K562 (cell line): ENCODE measurements at regions not wholly inside any gene's neighbourhood (a gene's known extent, or its start where the extent isn't known, plus 50 kb on each side); places are given as distances from the start of the nearest gene placed in this dataset.

Experiments
- ARID1B ChIP-seq: fragments of 450-650 bp; IDR thresholded peaks from 2 replicates; pipeline ENCODE4 v1.6.1; 2016; ENCODE audit warnings: antibody characterized with exemption, mild to moderate bottlenecking, inconsistent platforms
- ARID2 ChIP-seq: fragments of 450-650 bp; IDR thresholded peaks from 2 replicates; pipeline ENCODE4 v1.6.1; 2017; ENCODE audit warnings: antibody characterized with exemption, mild to moderate bottlenecking
- CSDE1 ChIP-seq, 2 experiments: fragments of 450-650 bp; IDR thresholded peaks; 2 replicates each; pipeline ENCODE4 v1.6.1; 2016; ENCODE audit warnings: mild to moderate bottlenecking in 1 of 2
- FOXJ2 ChIP-seq: fragments of 200-800 bp; sonication (Bioruptor generic); IDR thresholded peaks from 2 replicates; pipeline ENCODE4 v1.6.1; 2016; ENCODE audit warnings: missing genetic modification characterization, missing compliant biosample characterization
- KAT2B ChIP-seq: IDR thresholded peaks from one replicate; pipeline ENCODE4 v1.6.1; 2012; ENCODE audit warnings: low read depth, mild to moderate bottlenecking, control low read depth, inconsistent platforms, low read length, moderate library complexity
- SAFB ChIP-seq: fragments of 200-400 bp; formaldehyde crosslinking; IDR thresholded peaks from 2 replicates; pipeline ENCODE4 v1.6.1; 2017; ENCODE audit warnings: low read depth, low read length, borderline replicate concordance
- TFAP4 ChIP-seq: sonication (generic); formaldehyde crosslinking; IDR thresholded peaks from 2 replicates; pipeline ENCODE4 v1.8.0; 2022; ENCODE audit warnings: missing genetic modification reagents, mild to moderate bottlenecking, moderate library complexity, borderline replicate concordance
- ZNF143 ChIP-seq: sonication (generic); formaldehyde crosslinking; IDR thresholded peaks from 2 replicates; pipeline ENCODE4 v1.9.0; 2022; ENCODE audit warnings: mild to moderate bottlenecking, missing genetic modification reagents
- ZNF232 ChIP-seq: sonication (generic); formaldehyde crosslinking; IDR thresholded peaks from 2 replicates; pipeline ENCODE4 v1.8.0; 2022; ENCODE audit warnings: mild to moderate bottlenecking, missing genetic modification reagents
- ZNF707 ChIP-seq: fragments of 250-450 bp; sonication (Bioruptor Pico); conservative IDR thresholded peaks from 2 replicates; pipeline ENCODE4 v1.8.0; 2022; ENCODE audit warnings: inconsistent platforms, mild to moderate bottlenecking, moderate library complexity
- TF ChIP-seq, protein P1 (sequence below): sonication (generic); formaldehyde crosslinking; IDR thresholded peaks from 2 replicates; pipeline ENCODE4 v1.8.1; 2022; ENCODE audit warnings: missing genetic modification reagents
- TF ChIP-seq, protein P2 (sequence below): fragments of 450-650 bp; IDR thresholded peaks from 2 replicates; pipeline ENCODE4 v1.6.1; 2016; ENCODE audit warnings: mild to moderate bottlenecking, moderate library complexity

DNA sequence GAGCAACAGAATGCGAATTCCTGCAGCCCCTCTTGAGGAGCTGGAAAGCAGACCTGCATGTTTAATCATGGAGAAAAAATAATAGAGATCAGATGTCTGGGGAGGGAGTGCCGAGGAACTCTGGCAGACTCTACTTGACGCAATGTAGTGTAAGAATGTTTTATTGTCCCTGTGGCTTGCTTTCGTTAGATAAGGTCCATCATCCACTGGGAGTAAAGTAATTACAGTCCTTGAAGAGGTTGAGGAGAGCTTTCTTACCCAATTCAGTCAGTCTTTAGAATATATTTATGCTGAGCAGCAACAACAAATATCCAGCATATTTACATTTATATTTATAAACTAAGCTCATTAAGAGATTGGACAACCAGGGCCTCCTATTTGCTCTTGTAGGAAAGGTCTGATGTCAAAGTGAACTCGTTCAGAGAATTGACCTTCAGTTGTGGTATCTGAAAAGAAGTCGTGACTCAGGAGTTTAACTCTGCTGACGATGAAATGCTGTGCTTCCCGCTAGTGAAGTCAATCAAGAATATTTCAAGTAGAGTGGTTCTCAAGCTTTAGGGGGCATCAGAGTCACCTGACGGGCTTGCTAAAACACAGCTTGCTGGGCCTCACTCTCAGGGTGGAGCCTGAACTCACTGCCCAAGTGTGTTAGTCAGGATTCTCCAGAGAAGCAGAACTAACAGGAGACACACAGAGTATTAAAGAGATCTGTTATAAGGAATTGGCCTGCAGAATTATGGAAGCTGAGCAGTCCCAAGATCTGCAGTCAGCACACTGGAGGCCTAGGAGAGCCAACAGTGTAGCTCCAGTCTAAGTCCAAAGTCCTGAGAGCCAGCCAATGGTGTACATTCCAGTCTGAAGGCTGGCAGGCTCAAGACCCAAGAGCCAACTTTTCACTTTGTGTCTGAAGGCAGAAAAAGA, 139.3 kb upstream of the LMNTD1 start (continued):
- TF ChIP-seq TFAP4 (CRISPR knock-in tag) (no peak), ARID2 (no peak), CSDE1 (IDR thresholded peaks at IDR 0.05) (no peak), SAFB (no peak), FOXJ2 (tag) (0 out of 2 replicates have a peak, but pooled peaks have one; percentile 48), ZNF232 (no peak), ZNF143 (CRISPR knock-in tag) (no peak), ARID1B (peak; percentile 81; the same call in 1 of the 2 replicates), ZNF707 (CRISPR knock-in tag) (no peak), KAT2B (no peak)
- TF ChIP-seq, protein P1, sequence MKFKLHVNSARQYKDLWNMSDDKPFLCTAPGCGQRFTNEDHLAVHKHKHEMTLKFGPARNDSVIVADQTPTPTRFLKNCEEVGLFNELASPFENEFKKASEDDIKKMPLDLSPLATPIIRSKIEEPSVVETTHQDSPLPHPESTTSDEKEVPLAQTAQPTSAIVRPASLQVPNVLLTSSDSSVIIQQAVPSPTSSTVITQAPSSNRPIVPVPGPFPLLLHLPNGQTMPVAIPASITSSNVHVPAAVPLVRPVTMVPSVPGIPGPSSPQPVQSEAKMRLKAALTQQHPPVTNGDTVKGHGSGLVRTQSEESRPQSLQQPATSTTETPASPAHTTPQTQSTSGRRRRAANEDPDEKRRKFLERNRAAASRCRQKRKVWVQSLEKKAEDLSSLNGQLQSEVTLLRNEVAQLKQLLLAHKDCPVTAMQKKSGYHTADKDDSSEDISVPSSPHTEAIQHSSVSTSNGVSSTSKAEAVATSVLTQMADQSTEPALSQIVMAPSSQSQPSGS, result no peak
- TF ChIP-seq, protein P2, sequence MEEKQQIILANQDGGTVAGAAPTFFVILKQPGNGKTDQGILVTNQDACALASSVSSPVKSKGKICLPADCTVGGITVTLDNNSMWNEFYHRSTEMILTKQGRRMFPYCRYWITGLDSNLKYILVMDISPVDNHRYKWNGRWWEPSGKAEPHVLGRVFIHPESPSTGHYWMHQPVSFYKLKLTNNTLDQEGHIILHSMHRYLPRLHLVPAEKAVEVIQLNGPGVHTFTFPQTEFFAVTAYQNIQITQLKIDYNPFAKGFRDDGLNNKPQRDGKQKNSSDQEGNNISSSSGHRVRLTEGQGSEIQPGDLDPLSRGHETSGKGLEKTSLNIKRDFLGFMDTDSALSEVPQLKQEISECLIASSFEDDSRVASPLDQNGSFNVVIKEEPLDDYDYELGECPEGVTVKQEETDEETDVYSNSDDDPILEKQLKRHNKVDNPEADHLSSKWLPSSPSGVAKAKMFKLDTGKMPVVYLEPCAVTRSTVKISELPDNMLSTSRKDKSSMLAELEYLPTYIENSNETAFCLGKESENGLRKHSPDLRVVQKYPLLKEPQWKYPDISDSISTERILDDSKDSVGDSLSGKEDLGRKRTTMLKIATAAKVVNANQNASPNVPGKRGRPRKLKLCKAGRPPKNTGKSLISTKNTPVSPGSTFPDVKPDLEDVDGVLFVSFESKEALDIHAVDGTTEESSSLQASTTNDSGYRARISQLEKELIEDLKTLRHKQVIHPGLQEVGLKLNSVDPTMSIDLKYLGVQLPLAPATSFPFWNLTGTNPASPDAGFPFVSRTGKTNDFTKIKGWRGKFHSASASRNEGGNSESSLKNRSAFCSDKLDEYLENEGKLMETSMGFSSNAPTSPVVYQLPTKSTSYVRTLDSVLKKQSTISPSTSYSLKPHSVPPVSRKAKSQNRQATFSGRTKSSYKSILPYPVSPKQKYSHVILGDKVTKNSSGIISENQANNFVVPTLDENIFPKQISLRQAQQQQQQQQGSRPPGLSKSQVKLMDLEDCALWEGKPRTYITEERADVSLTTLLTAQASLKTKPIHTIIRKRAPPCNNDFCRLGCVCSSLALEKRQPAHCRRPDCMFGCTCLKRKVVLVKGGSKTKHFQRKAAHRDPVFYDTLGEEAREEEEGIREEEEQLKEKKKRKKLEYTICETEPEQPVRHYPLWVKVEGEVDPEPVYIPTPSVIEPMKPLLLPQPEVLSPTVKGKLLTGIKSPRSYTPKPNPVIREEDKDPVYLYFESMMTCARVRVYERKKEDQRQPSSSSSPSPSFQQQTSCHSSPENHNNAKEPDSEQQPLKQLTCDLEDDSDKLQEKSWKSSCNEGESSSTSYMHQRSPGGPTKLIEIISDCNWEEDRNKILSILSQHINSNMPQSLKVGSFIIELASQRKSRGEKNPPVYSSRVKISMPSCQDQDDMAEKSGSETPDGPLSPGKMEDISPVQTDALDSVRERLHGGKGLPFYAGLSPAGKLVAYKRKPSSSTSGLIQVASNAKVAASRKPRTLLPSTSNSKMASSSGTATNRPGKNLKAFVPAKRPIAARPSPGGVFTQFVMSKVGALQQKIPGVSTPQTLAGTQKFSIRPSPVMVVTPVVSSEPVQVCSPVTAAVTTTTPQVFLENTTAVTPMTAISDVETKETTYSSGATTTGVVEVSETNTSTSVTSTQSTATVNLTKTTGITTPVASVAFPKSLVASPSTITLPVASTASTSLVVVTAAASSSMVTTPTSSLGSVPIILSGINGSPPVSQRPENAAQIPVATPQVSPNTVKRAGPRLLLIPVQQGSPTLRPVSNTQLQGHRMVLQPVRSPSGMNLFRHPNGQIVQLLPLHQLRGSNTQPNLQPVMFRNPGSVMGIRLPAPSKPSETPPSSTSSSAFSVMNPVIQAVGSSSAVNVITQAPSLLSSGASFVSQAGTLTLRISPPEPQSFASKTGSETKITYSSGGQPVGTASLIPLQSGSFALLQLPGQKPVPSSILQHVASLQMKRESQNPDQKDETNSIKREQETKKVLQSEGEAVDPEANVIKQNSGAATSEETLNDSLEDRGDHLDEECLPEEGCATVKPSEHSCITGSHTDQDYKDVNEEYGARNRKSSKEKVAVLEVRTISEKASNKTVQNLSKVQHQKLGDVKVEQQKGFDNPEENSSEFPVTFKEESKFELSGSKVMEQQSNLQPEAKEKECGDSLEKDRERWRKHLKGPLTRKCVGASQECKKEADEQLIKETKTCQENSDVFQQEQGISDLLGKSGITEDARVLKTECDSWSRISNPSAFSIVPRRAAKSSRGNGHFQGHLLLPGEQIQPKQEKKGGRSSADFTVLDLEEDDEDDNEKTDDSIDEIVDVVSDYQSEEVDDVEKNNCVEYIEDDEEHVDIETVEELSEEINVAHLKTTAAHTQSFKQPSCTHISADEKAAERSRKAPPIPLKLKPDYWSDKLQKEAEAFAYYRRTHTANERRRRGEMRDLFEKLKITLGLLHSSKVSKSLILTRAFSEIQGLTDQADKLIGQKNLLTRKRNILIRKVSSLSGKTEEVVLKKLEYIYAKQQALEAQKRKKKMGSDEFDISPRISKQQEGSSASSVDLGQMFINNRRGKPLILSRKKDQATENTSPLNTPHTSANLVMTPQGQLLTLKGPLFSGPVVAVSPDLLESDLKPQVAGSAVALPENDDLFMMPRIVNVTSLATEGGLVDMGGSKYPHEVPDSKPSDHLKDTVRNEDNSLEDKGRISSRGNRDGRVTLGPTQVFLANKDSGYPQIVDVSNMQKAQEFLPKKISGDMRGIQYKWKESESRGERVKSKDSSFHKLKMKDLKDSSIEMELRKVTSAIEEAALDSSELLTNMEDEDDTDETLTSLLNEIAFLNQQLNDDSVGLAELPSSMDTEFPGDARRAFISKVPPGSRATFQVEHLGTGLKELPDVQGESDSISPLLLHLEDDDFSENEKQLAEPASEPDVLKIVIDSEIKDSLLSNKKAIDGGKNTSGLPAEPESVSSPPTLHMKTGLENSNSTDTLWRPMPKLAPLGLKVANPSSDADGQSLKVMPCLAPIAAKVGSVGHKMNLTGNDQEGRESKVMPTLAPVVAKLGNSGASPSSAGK, result no peak; the same call in 1 of the 2 replicates
